C4-2B (cell line): ENCODE measurements at regions not wholly inside any gene's neighbourhood (a gene's known extent, or its start where the extent isn't known, plus 50 kb on each side); places are given as distances from the start of the nearest gene placed in this dataset.

Experiments used
- CTCF ChIP-seq: fragments of 450-650 bp; conservative IDR thresholded peaks from 2 replicates; pipeline ENCODE4 v1.5.1; 2017; ENCODE audit warnings: mild to moderate bottlenecking
- ZFX ChIP-seq: fragments of 450-650 bp; IDR thresholded peaks from 2 replicates; pipeline ENCODE4 v1.6.1; 2017

DNA sequence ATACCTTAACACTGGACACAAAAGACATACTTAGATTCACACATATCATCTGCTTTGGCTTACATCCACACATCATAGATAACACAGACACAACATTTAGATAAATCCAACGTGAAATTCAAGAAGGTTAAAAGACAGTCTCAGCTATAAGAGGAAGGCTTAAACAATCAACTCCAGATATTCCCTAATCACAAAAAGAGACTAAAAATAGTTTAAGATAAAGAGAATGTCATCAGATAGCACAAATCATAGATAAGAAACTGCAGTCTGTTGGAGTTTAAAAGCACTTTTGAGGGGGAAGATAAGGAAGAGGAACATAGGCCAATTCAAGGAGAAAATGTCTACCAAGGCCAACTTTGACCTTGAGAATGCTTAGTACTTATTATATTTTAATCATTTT lies 504.8 kb downstream of the JRKL start:
- TF ChIP-seq CTCF: no peak
- TF ChIP-seq ZFX: no peak
